ENCODE measurements at regions not wholly inside any gene's neighbourhood (a gene's known extent, or its start where the extent isn't known, plus 50 kb on each side); places are given as distances from the start of the nearest gene placed in this dataset.

DNA sequence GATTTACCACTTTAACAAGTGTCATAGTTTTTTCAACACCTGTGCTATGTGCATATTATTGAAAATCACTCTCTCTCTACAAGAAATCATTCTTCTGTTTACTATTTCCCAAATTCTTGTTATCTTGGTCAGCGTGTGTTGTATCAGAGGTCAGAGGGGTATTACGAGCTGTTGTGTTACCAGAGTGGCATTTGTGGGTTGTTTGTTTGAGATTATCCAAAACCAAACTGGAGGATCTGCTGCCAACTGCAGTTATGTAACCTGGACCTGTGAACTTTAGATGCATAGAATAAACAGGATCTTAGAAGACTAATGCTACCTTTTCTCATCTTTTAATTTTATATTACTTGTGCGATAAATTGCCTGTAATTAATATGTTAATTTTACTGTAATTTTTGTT lies 1751.4 kb upstream of the SPRY2 start:
- TF ChIP-seq YY1 (IDR thresholded peaks at IDR 0.05) (no peak), RAD21 (IDR thresholded peaks at IDR 0.05) (no peak), SP1 (IDR thresholded peaks at IDR 0.05) (no peak), RXRA (IDR thresholded peaks at IDR 0.05) (peak in 1 of 2 donors; percentile 10), GABPA (IDR thresholded peaks at IDR 0.05 in 1 of 2, conservative IDR thresholded peaks at IDR 0.05 in 1 of 2) (no peak), TAF1 (conservative IDR thresholded peaks at IDR 0.05) (no peak), EGR1 (IDR thresholded peaks at IDR 0.05; ENCODE audit: low read depth in 2 of 2) (no peak)
- TF ChIP-seq, protein P1, sequence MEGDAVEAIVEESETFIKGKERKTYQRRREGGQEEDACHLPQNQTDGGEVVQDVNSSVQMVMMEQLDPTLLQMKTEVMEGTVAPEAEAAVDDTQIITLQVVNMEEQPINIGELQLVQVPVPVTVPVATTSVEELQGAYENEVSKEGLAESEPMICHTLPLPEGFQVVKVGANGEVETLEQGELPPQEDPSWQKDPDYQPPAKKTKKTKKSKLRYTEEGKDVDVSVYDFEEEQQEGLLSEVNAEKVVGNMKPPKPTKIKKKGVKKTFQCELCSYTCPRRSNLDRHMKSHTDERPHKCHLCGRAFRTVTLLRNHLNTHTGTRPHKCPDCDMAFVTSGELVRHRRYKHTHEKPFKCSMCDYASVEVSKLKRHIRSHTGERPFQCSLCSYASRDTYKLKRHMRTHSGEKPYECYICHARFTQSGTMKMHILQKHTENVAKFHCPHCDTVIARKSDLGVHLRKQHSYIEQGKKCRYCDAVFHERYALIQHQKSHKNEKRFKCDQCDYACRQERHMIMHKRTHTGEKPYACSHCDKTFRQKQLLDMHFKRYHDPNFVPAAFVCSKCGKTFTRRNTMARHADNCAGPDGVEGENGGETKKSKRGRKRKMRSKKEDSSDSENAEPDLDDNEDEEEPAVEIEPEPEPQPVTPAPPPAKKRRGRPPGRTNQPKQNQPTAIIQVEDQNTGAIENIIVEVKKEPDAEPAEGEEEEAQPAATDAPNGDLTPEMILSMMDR (IDR thresholded peaks at IDR 0.05; ENCODE audit: low read depth, low read length, missing input control): no peak
- TF ChIP-seq, protein P2, sequence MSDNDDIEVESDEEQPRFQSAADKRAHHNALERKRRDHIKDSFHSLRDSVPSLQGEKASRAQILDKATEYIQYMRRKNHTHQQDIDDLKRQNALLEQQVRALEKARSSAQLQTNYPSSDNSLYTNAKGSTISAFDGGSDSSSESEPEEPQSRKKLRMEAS (IDR thresholded peaks at IDR 0.05): no peak
- TF ChIP-seq, protein P3, sequence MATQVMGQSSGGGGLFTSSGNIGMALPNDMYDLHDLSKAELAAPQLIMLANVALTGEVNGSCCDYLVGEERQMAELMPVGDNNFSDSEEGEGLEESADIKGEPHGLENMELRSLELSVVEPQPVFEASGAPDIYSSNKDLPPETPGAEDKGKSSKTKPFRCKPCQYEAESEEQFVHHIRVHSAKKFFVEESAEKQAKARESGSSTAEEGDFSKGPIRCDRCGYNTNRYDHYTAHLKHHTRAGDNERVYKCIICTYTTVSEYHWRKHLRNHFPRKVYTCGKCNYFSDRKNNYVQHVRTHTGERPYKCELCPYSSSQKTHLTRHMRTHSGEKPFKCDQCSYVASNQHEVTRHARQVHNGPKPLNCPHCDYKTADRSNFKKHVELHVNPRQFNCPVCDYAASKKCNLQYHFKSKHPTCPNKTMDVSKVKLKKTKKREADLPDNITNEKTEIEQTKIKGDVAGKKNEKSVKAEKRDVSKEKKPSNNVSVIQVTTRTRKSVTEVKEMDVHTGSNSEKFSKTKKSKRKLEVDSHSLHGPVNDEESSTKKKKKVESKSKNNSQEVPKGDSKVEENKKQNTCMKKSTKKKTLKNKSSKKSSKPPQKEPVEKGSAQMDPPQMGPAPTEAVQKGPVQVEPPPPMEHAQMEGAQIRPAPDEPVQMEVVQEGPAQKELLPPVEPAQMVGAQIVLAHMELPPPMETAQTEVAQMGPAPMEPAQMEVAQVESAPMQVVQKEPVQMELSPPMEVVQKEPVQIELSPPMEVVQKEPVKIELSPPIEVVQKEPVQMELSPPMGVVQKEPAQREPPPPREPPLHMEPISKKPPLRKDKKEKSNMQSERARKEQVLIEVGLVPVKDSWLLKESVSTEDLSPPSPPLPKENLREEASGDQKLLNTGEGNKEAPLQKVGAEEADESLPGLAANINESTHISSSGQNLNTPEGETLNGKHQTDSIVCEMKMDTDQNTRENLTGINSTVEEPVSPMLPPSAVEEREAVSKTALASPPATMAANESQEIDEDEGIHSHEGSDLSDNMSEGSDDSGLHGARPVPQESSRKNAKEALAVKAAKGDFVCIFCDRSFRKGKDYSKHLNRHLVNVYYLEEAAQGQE (IDR thresholded peaks at IDR 0.05): no peak
